ENCODE measurements at regions not wholly inside any gene's neighbourhood (a gene's known extent, or its start where the extent isn't known, plus 50 kb on each side); places are given as distances from the start of the nearest gene placed in this dataset.

- DNase-seq (ENCODE audit: low spot score) (peak; percentile 71), ATAC-seq (peak; percentile 96)
Observed at GRCh38 chr5:174189654-174190541, 144.4 kb downstream of the NSG2 start.

GRCh38 chr5:174191076-174191475, 145.6 kb downstream of the NSG2 start:
- DNase-seq (ENCODE audit: low spot score) (no peak), ATAC-seq (no peak)

GRCh38 chr5:174191850-174192655, 146.5 kb downstream of the NSG2 start:
- DNase-seq (ENCODE audit: low spot score) (no peak), ATAC-seq (no peak)

GRCh38 chr5:174192901-174193300, 147.4 kb downstream of the NSG2 start:
- DNase-seq (ENCODE audit: low spot score) (no peak), ATAC-seq (no peak)

- ATAC-seq (no peak), DNase-seq (ENCODE audit: low spot score) (no peak)
Observed at GRCh38 chr5:174195517-174195916, 150.0 kb downstream of the NSG2 start.

GRCh38 chr5:174197929-174198328, 152.4 kb downstream of the NSG2 start:
- ATAC-seq (no peak), DNase-seq (ENCODE audit: low spot score) (no peak)

GRCh38 chr5:174198541-174198940, 153.0 kb downstream of the NSG2 start:
- ATAC-seq (no peak), DNase-seq (ENCODE audit: low spot score) (no peak)

GRCh38 chr5:174202996-174203395, 157.5 kb downstream of the NSG2 start:
- DNase-seq (ENCODE audit: low spot score) (no peak), ATAC-seq (no peak)

GRCh38 chr5:174204535-174205313, 159.2 kb downstream of the NSG2 start:
- no peak for DNase-seq (ENCODE audit: low spot score)
- ATAC-seq = no peak

- no peak for ATAC-seq
- DNase-seq (ENCODE audit: low spot score) = no peak
Observed at GRCh38 chr5:174205939-174206338, 160.4 kb downstream of the NSG2 start.

- DNase-seq (ENCODE audit: low spot score) (no peak), ATAC-seq (no peak)
Observed at GRCh38 chr5:174210596-174211276, 165.2 kb downstream of the NSG2 start.

- DNase-seq (ENCODE audit: low spot score) = no peak
- no peak for ATAC-seq
Observed at GRCh38 chr5:174211277-174211626, 165.7 kb downstream of the NSG2 start.

GRCh38 chr5:174217527-174217926, 172.0 kb downstream of the NSG2 start:
- DNase-seq (ENCODE audit: low spot score) (no peak), ATAC-seq (no peak)

GRCh38 chr5:174218162-174218561, 172.7 kb downstream of the NSG2 start:
- no peak for ATAC-seq

GRCh38 chr5:174220417-174220816, 174.9 kb downstream of the NSG2 start:
- ATAC-seq (no peak), DNase-seq (ENCODE audit: low spot score) (no peak)

More at GRCh38 chr5:174218162-174218561, 172.7 kb downstream of the NSG2 start:
- DNase-seq (ENCODE audit: low spot score) = no peak

- DNase-seq (ENCODE audit: low spot score) (no peak), ATAC-seq (no peak)
Observed at GRCh38 chr5:174221436-174221835, 175.9 kb downstream of the NSG2 start.

GRCh38 chr5:174221946-174222345, 176.4 kb downstream of the NSG2 start:
- no peak for ATAC-seq
- DNase-seq (ENCODE audit: low spot score) = no peak

GRCh38 chr5:174222891-174223290, 177.4 kb downstream of the NSG2 start:
- DNase-seq (ENCODE audit: low spot score) (no peak), ATAC-seq (no peak)

- ATAC-seq (no peak), DNase-seq (ENCODE audit: low spot score) (no peak)
Observed at GRCh38 chr5:174223355-174223754, 177.8 kb downstream of the NSG2 start.

GRCh38 chr5:174229068-174229467, 183.6 kb downstream of the NSG2 start:
- ATAC-seq = no peak
- DNase-seq (ENCODE audit: low spot score) = no peak
